ENCODE measurements at regions not wholly inside any gene's neighbourhood (a gene's known extent, or its start where the extent isn't known, plus 50 kb on each side); places are given as distances from the start of the nearest gene placed in this dataset.

DNA sequence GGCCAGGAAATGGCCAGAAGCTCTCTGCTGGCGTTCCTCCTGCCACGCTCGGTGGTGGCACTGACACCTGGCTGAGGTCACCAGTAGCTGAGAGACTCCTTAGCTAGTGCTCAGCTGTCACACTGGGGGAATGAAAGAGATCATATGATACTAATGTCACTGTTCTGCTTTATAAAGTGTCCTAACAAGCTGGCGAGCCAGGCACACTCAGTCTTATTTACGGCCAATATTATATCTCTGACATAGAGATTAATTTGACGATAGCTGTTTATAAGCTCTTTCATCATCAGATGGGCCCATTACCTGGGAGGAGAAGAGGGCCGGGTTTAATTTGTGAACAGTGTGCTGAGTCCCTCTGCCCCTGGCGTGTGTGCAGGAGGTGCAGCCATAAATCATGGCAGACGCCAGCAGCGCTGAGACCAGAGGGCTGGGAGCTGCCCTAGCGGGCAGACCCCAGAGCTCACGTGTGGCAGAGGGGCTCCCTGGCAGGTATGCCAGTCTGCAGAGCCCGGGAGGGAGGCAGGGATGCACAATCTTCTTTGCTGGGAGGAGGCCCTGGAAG lies 246.5 kb downstream of the HAUS1 start:
- no peak for DNase-seq

GRCh38 chr18:46352520-46353250 lies 248.5 kb downstream of the HAUS1 start:
- DNase-seq, result no peak

DNA sequence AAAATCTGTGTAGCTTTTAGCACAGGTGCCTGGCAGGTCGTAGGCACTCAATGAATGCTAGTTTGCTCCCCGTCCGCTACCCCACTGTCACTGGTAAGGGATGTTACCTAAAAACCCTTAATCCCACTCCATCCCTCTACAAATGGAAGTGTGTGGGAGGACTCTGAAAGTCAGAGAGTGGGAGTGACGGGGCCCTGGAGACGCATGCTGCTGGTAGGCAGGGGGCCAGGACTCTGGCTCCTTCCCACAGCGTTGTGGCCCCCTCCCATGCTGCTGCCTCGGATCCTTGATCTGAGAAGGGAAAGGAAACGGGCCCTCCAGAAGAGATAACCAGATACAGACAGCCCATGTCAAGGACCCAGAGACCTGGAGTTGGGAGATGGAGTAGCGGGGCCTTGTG lies 249.3 kb downstream of the HAUS1 start:
- DNase-seq, result no peak

- no peak for DNase-seq
Measured at GRCh38 chr18:46356278-46357033, 252.3 kb downstream of the HAUS1 start.

DNA sequence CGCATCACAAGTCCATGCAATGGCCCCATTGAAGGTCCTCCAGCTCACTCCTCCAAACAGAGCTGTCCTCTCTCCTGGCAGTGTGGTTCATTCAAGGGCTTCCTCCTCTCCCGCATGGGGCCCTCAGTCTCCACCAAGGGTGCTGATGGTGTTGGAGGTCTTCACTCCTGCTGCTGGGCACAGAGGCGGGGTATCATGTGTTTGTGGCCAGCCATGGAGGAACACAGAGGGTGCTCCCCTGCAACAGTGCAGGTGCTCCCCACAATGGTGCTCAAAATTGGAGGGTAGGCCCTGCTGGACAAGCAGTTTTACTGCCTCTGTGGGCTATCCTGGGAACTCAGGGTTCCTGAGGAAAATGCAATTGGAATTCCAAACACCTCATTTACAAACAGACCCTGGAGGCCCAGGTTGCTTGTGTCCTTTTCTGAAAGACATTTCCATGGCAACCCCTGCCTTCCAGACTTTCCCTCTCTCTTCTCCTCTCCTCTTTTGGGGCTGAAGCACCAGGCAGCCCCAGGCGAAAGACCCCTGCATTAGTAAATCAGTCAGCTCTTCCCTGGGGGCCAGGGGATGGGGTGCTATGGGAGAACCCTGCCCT lies 256.0 kb downstream of the HAUS1 start:
- DNase-seq, result no peak

GRCh38 chr18:46360866-46361265 lies 256.7 kb downstream of the HAUS1 start:
- DNase-seq, result no peak

GRCh38 chr18:46362533-46362932 lies 258.3 kb downstream of the HAUS1 start:
- no peak for DNase-seq

- no peak for DNase-seq
Measured at GRCh38 chr18:46364048-46364447, 259.9 kb downstream of the HAUS1 start.

GRCh38 chr18:46366201-46366600 lies 262.0 kb downstream of the HAUS1 start:
- no peak for DNase-seq

GRCh38 chr18:46366751-46367376 lies 262.7 kb downstream of the HAUS1 start:
- DNase-seq, result no peak

DNA sequence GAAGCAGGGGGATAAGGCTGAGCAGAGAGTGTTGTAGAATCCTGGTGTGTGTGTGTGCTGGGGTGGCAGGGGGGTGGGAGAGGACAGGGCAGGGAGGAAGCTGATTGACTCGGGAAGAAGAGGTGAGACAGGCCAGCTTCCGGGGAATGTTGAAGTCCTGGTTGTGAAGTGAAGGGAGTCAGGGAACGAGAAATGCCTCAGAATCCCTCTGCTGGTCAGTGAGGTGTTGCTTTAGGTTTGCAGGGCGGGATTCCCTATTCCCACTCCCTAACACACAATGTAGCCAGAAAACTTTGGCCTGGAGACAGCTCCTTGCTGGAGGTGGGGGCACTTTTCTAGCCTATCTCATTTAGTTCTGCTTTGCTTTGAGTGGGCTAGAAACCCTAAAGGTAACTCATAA lies 265.1 kb downstream of the HAUS1 start:
- DNase-seq, result no peak

- DNase-seq, result no peak
Measured at GRCh38 chr18:46370898-46371297, 266.7 kb downstream of the HAUS1 start.

DNA sequence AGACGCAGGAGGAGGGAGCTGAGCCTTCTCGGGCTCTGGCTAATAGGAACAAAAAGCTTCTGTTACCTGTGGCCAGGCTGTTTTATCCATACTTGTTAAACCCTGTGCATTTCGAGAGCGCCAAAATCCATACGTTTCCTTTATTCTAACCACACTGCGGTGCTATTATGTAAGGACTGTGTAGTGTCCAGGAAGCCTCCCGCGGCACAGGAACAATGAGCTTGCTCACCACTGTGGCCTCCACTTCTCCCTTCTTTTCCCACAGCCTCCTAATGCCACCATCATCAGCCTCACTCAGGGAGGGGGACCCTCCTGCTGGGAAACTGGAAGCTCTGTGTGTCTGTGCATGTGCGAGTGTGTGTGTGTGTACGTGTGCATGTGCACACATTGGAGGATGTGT lies 268.5 kb downstream of the HAUS1 start:
- no peak for DNase-seq

- DNase-seq, result no peak
Measured at GRCh38 chr18:46373131-46373530, 268.9 kb downstream of the HAUS1 start.

- no peak for DNase-seq
Measured at GRCh38 chr18:46373791-46374190, 269.6 kb downstream of the HAUS1 start.

GRCh38 chr18:46374850-46375249 lies 270.7 kb downstream of the HAUS1 start:
- no peak for DNase-seq

DNA sequence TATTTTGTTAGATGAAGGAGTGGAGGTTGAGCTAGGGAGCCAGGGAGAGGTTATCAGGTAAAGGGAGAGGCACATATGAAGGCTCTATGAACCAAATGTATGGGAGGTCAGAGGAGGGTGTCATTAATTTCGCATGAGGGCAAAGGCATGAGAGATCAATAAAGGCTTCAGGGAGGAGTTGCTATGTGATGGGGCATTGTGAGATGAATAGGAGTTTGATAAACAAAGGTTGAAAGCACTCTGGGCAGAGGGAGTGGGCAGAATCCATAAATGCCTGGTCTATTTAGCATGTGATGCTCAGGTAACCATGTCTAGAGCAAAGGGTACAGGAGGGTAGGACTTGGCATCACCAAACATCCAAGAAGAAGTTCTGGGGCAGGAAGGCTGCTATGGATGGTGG lies 273.4 kb downstream of the HAUS1 start:
- no peak for DNase-seq

- DNase-seq, result no peak
Measured at GRCh38 chr18:46378126-46378863, 274.1 kb downstream of the HAUS1 start.

GRCh38 chr18:46378864-46379207 lies 274.7 kb downstream of the HAUS1 start:
- no peak for DNase-seq

DNA sequence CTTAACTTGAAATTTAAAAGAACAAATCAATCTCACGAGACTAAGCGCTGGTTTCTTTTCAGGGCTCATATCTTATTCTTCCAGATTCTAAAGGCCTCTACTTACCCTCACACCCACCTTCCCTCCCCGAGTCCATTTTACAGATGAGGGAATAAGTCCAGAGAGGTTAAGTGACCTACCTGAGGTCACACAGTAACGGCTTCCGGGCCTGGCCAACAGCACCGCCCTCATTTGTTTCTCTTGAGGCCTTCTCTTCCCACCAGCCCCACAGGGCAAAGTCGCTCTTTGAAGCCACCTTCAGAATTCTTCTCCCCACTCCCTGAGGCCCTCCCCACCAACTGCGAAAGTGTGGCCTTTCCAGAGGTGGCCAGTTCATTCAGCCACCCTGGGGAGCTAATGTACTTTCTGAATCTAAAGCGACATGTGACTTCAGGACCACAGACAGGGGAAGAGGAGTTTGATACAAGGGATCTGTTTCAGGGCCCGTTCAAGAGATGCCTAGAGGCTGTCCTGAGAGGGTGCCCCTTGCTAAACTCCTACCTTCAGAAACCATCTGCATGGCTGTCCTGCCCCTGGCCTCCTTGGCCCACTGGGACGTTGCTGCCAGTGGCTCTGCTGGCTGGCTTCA lies 275.3 kb downstream of the HAUS1 start:
- no peak for DNase-seq

DNA sequence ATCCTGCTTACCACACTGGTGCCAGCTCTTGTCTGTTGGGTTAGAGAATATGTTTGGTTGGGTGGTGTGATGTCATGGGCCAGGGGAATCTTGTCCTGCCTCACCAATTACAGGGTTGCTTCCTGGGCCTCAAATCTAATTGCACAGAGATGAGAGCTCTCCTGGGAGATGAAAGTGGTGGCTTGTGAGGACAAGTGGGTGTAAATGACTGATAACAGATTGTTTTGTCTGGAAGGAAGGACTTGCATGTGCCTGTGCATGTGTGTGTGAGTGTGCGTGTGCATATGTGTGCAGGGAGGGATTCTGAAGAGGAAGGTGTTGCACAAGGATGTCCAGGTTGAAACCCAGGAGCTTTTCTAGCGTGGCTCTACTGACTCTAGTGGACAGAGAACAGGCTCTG lies 271.9 kb downstream of the LOXHD1 start:
- DNase-seq, result no peak

DNA sequence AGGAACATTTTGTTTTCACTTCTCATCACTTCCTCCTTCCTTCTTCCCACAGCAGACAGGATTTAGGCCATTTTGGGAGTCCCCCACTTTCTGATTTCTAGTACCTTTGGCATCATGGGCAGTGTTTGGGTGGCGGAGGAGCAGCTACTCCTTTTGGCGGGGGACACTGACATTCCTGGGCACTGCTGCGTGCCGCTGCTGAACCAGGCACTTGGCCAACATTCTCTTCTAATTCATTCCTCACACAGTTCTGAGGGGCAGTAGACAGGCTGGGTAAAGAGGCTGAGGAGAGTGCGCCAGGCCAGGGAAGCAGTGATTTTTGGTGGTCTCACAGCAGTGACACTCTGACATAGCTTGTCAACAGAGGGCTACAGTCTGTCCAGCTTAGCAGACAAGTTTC lies 270.2 kb downstream of the LOXHD1 start:
- no peak for DNase-seq

Measured in NCI-H1105 treated with DMSO at 0.1 percent for 48 hours (cell line).